Fibroblast of lung (primary cell): ENCODE measurements at regions not wholly inside any gene's neighbourhood (a gene's known extent, or its start where the extent isn't known, plus 50 kb on each side); places are given as distances from the start of the nearest gene placed in this dataset.

ENCODE experiments used
- DNase-seq, 2 donors: peaks; one replicate each; pipeline versions ENCODE4 v3.0.0 to v3.0.0-alpha.2; 2010; ENCODE audit warnings: low read depth in 2 of 2
- H2AFZ ChIP-seq: 2 replicates; pipeline ENCODE4 v1.5.1; 2012; ENCODE audit warnings: low read length, control low read depth, inconsistent platforms
- H3K27ac ChIP-seq: 2 replicates; pipeline ENCODE4 v1.5.1; 2011; ENCODE audit warnings: low read length, control low read depth; ENCODE audit not compliant: insufficient read depth
- H3K27me3 ChIP-seq: 2 replicates; pipeline ENCODE4 v1.5.1; 2011; ENCODE audit warnings: mild to moderate bottlenecking, low read length; ENCODE audit not compliant: control insufficient read depth, insufficient read depth
- H3K36me3 ChIP-seq: 2 replicates; pipeline ENCODE4 v1.5.1; 2011; ENCODE audit warnings: low read length; ENCODE audit not compliant: control insufficient read depth, insufficient read depth
- H3K4me1 ChIP-seq: 2 replicates; pipeline ENCODE4 v1.5.1; 2011; ENCODE audit warnings: low read length; ENCODE audit not compliant: control insufficient read depth, insufficient read depth; ENCODE audit errors: extremely low read depth
- H3K4me2 ChIP-seq: 2 replicates; pipeline ENCODE4 v1.5.1; 2011; ENCODE audit warnings: low read length, control low read depth; ENCODE audit not compliant: insufficient read depth; ENCODE audit errors: extremely low read depth
- H3K4me3 ChIP-seq, 4 experiments: fragments of 200-600 bp in 1 of 4; sonication (generic) in 1 of 4; replicated peaks in 1 of 4; 2 replicates each; pipeline ENCODE4 v1.5.1; 2011 to 2016; ENCODE audit warnings: low read length in 4 of 4, low read depth in 3 of 4, mild to moderate bottlenecking in 3 of 4, control low read depth in 2 of 4, inconsistent platforms in 1 of 4, mixed read lengths in 1 of 4; ENCODE audit not compliant: insufficient read depth in 1 of 4; ENCODE audit errors: control extremely low read depth in 1 of 4
- H3K79me2 ChIP-seq: 2 replicates; pipeline ENCODE4 v1.5.1; 2012; ENCODE audit warnings: mild to moderate bottlenecking, low read length, inconsistent platforms; ENCODE audit not compliant: control insufficient read depth, insufficient read depth
- H3K9ac ChIP-seq: 2 replicates; pipeline ENCODE4 v1.5.1; 2011; ENCODE audit warnings: mild to moderate bottlenecking, low read length, control low read depth; ENCODE audit not compliant: insufficient read depth
- H3K9me3 ChIP-seq: 2 replicates; pipeline ENCODE4 v1.5.1; 2012; ENCODE audit warnings: low read depth, low read length; ENCODE audit not compliant: control insufficient read depth, insufficient read depth
- H4K20me1 ChIP-seq: 2 replicates; pipeline ENCODE4 v1.5.1; 2011; ENCODE audit warnings: low read length; ENCODE audit not compliant: control insufficient read depth, insufficient read depth; ENCODE audit errors: extremely low read depth
- CTCF ChIP-seq, 2 donors: IDR thresholded peaks in 1 of 2; conservative IDR thresholded peaks in 1 of 2; 1 replicate in 1 of 2; 2 replicates in 1 of 2; pipeline ENCODE4 v1.5.1; 2011 to 2012; ENCODE audit warnings: low read length in 2 of 2, control low read depth in 1 of 2, inconsistent platforms in 1 of 2, low read depth in 1 of 2, mild to moderate bottlenecking in 1 of 2
- EZH2 ChIP-seq: IDR thresholded peaks from 2 replicates; pipeline ENCODE4 v1.5.1; 2012; ENCODE audit warnings: low read length, control low read depth, mild to moderate bottlenecking; ENCODE audit errors: missing control alignments

- TF ChIP-seq EZH2 (no peak), CTCF (conservative IDR thresholded peaks at IDR 0.05 in 1 of 2, IDR thresholded peaks at IDR 0.05 in 1 of 2; ENCODE audit: low read depth in 1 of 2, low read length in 2 of 2) (no peak)
These were observed 72.4 kb upstream of the TMEM45B start for GRCh38 chr11:129743112-129743815.

GRCh38 chr11:129747071-129747470, 68.6 kb upstream of the TMEM45B start:
- no peak for TF ChIP-seq CTCF (conservative IDR thresholded peaks at IDR 0.05 in 1 of 2, IDR thresholded peaks at IDR 0.05 in 1 of 2; ENCODE audit: low read depth in 1 of 2, low read length in 2 of 2)
- no peak for TF ChIP-seq EZH2
- no peaks in the 10 kb centered on the region for H3K4me1 ChIP-seq
- H3K4me3 ChIP-seq: no peak overlapping the region
- H3K27ac ChIP-seq: no peak overlapping the region
- no peaks in the 10 kb centered on the region for H3K36me3 ChIP-seq
- H3K79me2 ChIP-seq: no peaks in the 10 kb centered on the region
- H3K9me3 ChIP-seq: no peaks in the 10 kb centered on the region
- H3K27me3 ChIP-seq: no peaks in the 10 kb centered on the region
- H3K4me2 ChIP-seq: no peak overlapping the region
- H2AFZ ChIP-seq: no peak overlapping the region
- no peak for DNase-seq
- H3K9ac ChIP-seq: no peak overlapping the region
- H4K20me1 ChIP-seq: no peaks in the 10 kb centered on the region

More at GRCh38 chr11:129743112-129743815, 72.4 kb upstream of the TMEM45B start:
- no peaks in the 10 kb centered on the region for H3K36me3 ChIP-seq
- no peak overlapping the region for H3K27ac ChIP-seq
- H3K27me3 ChIP-seq: no peaks in the 10 kb centered on the region
- H3K9ac ChIP-seq: no peak overlapping the region
- no peaks in the 10 kb centered on the region for H3K9me3 ChIP-seq
- H3K79me2 ChIP-seq: no peaks in the 10 kb centered on the region
- no peaks in the 10 kb centered on the region for H4K20me1 ChIP-seq
- peak in 1 of 2 donors; percentile 3 for DNase-seq
- no peak overlapping the region for H2AFZ ChIP-seq
- no peak overlapping the region for H3K4me2 ChIP-seq
- H3K4me3 ChIP-seq: no peak overlapping the region
- no peaks in the 10 kb centered on the region for H3K4me1 ChIP-seq

- H3K4me1 ChIP-seq: no peaks in the 10 kb centered on the region
- H3K9me3 ChIP-seq: no peaks in the 10 kb centered on the region
- TF ChIP-seq EZH2 (no peak), CTCF (conservative IDR thresholded peaks at IDR 0.05 in 1 of 2, IDR thresholded peaks at IDR 0.05 in 1 of 2; ENCODE audit: low read depth in 1 of 2, low read length in 2 of 2) (no peak)
- H3K27me3 ChIP-seq: no peaks in the 10 kb centered on the region
- no peak overlapping the region for H3K9ac ChIP-seq
- no peak for DNase-seq
- no peak overlapping the region for H3K4me2 ChIP-seq
- H3K27ac ChIP-seq: no peak overlapping the region
- H2AFZ ChIP-seq: no peak overlapping the region
- H3K36me3 ChIP-seq: no peaks in the 10 kb centered on the region
- H3K4me3 ChIP-seq: no peak overlapping the region
- no peaks in the 10 kb centered on the region for H4K20me1 ChIP-seq
- H3K79me2 ChIP-seq: no peaks in the 10 kb centered on the region
These were observed 66.5 kb upstream of the TMEM45B start for GRCh38 chr11:129749141-129749540.
